Type B pancreatic cell (in vitro differentiated cells): ENCODE measurements at regions not wholly inside any gene's neighbourhood (a gene's known extent, or its start where the extent isn't known, plus 50 kb on each side); places are given as distances from the start of the nearest gene placed in this dataset.

Experiments
- DNase-seq: peaks from one replicate; pipeline ENCODE4 v3.0.0; 2021; ENCODE audit warnings: mixed read lengths; ENCODE audit not compliant: unreplicated experiment; ENCODE audit errors: extremely low spot score
- H3K27ac Mint-ChIP-seq: 2 replicates; pipeline ENCODE4 v1.8.0; 2021; ENCODE audit warnings: mild to moderate bottlenecking, mixed read lengths
- H3K27me3 Mint-ChIP-seq: 2 replicates; pipeline ENCODE4 v1.8.0; 2021; ENCODE audit warnings: mixed read lengths
- H3K36me3 Mint-ChIP-seq: 2 replicates; pipeline ENCODE4 v1.8.0; 2021; ENCODE audit warnings: mixed read lengths
- H3K4me1 Mint-ChIP-seq: one replicate; pipeline ENCODE4 v1.8.0; 2021; ENCODE audit warnings: mixed read lengths; ENCODE audit not compliant: unreplicated experiment
- H3K4me3 Mint-ChIP-seq: 2 replicates; pipeline ENCODE4 v1.8.0; 2021; ENCODE audit warnings: mild to moderate bottlenecking, mixed read lengths
- H3K9me3 Mint-ChIP-seq: 2 replicates; pipeline ENCODE4 v1.8.0; 2021; ENCODE audit warnings: mixed read lengths
- CTCF ChIP-seq: fragments of 200-600 bp; sonication (generic); conservative IDR thresholded peaks from 2 replicates; pipeline ENCODE4 v1.5.0; 2021; ENCODE audit warnings: antibody characterized with exemption, mild to moderate bottlenecking

DNA sequence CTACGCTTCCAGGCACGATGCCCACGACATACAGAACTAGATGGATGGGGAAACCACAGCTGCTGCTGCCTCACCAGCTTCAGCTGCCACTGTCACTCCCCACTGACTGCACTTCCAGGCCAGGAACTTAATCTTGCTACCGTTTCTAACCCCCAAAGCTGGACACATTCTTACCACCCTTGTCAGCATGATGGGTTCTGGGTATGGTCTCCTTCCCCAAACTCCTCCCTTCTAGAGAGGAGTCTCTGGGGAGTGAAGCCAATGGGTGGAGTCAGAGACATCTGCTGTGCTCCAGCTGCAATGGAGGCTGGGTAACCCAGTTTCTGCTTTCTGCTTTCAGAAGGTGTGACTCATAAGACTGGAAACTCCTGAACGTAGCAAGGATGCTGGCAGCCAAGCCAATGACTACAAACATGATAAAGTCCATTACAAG is 87.0 kb upstream of the THY1 start:
- no peak for DNase-seq
- Mint-ChIP-seq H3K4me1 (peaks cover 7% of the 10 kb centered on the region), H3K36me3 (no peaks in the 10 kb centered on the region), H3K27me3 (peaks cover 24% of the 10 kb centered on the region), H3K9me3 (no peaks in the 10 kb centered on the region), H3K4me3 (no peak overlapping the region), H3K27ac (no peak overlapping the region)
- TF ChIP-seq CTCF, result no peak

DNA sequence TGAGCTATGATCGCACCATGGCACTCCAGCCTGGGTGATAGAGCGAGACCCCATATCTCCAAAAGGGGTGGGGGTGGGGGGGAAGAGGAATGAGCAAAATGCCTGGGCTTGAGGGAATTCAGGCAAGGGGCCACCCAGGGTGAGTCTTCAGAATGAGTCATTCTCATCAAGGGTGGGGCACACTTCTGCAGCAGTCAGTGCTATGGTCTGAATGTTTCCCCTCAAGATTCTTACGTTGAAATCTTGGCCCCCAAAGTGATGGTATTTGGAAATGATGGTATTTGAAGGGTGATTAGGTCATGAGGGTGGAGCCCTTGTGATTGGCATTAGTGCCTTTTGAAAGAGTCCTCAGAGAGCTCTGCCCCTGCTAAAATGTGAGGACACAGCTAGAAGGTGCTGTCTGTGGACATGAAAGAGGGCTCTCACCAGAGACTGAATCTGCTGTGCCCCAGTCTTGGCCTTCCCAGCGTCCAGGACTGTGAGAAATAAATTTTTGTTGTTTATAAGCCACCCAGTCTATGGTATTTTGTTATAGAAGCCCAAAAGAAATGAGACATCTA is 86.4 kb upstream of the THY1 start:
- Mint-ChIP-seq H3K4me3 (no peak overlapping the region), H3K27me3 (peaks cover 25% of the 10 kb centered on the region), H3K36me3 (no peaks in the 10 kb centered on the region), H3K9me3 (no peaks in the 10 kb centered on the region), H3K4me1 (peaks cover 7% of the 10 kb centered on the region), H3K27ac (no peak overlapping the region)
- no peak for DNase-seq
- no peak for TF ChIP-seq CTCF

- no peaks in the 10 kb centered on the region for H3K36me3 Mint-ChIP-seq
- peaks cover 28% of the 10 kb centered on the region for H3K27me3 Mint-ChIP-seq
- DNase-seq, result no peak
- H3K4me3 Mint-ChIP-seq, result no peak overlapping the region
- no peaks in the 10 kb centered on the region for H3K9me3 Mint-ChIP-seq
- TF ChIP-seq CTCF, result no peak
- no peaks in the 10 kb centered on the region for H3K4me1 Mint-ChIP-seq
- peak overlapping the region; percentile 18 for H3K27ac Mint-ChIP-seq
Measured at GRCh38 chr11:119506436-119506835, 83.5 kb upstream of the THY1 start.

GRCh38 chr11:119505861-119506260 is 82.9 kb upstream of the THY1 start:
- Mint-ChIP-seq H3K27ac (no peak overlapping the region), H3K36me3 (no peaks in the 10 kb centered on the region), H3K4me3 (no peak overlapping the region), H3K4me1 (no peaks in the 10 kb centered on the region), H3K27me3 (peaks cover 26% of the 10 kb centered on the region), H3K9me3 (no peaks in the 10 kb centered on the region)
- TF ChIP-seq CTCF, result no peak
- DNase-seq, result no peak

DNA sequence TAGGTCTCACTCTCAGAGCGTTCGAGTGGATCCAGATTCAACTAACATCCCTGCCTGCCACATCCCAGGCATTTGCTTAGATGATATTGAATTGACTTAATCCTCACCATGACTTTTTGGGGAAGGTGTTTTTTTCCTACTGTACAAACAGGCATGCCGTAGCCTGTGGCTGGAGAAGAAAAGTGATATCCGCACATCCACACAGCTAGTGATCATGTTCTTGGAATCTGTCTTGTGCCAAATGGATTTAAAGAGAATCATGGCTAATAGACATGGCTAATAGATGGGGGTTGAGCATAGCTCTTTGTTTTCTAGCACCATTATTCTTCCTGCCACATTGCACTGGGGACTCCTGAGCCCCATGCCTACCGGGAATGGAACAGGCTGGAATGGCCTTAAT is 82.1 kb upstream of the THY1 start:
- Mint-ChIP-seq H3K9me3 (no peaks in the 10 kb centered on the region), H3K27me3 (peaks cover 29% of the 10 kb centered on the region), H3K4me1 (no peaks in the 10 kb centered on the region), H3K27ac (no peak overlapping the region), H3K4me3 (no peak overlapping the region), H3K36me3 (no peaks in the 10 kb centered on the region)
- DNase-seq, result no peak
- TF ChIP-seq CTCF, result no peak

DNA sequence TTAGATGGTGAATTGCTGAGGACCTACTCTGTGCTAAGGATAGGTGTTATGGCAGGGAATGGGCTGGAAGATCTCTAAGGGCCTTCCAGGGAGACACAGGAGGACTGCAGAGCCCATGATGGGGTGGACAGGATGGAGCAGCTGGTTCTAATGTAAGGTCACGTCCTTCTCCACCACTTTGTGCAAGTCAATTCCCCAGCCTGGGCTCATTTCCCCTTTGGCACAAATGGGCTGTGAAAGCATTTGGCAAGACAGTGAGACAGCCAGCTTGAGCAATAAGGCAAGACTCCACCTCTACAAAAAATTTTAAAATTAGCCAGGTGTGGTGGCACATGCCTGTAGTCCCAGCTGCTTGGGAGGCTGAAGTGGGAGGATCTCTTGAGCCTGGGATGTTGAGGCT is 81.4 kb upstream of the THY1 start:
- Mint-ChIP-seq H3K27me3 (peaks cover 32% of the 10 kb centered on the region), H3K36me3 (no peaks in the 10 kb centered on the region), H3K9me3 (no peaks in the 10 kb centered on the region), H3K4me1 (no peaks in the 10 kb centered on the region), H3K4me3 (no peak overlapping the region), H3K27ac (no peak overlapping the region)
- DNase-seq, result no peak
- no peak for TF ChIP-seq CTCF
